ENCODE measurements at regions not wholly inside any gene's neighbourhood (a gene's known extent, or its start where the extent isn't known, plus 50 kb on each side); places are given as distances from the start of the nearest gene placed in this dataset.
"Not testable (repeated sequence)": the region's sequence is repeated elsewhere in the genome, so short reads cannot be mapped to it uniquely, and the experiment has no call there.

- not testable (repeated sequence) for TF ChIP-seq CTCF (conservative IDR thresholded peaks at IDR 0.05); EZH2 (IDR thresholded peaks at IDR 0.05; ENCODE audit: low read depth)
Measured at GRCh38 chr2:54025463-54026075, 54.8 kb upstream of the PSME4 start.

Measured in PC-9 (cell line).